GM12891 (cell line): ENCODE measurements at regions not wholly inside any gene's neighbourhood (a gene's known extent, or its start where the extent isn't known, plus 50 kb on each side); places are given as distances from the start of the nearest gene placed in this dataset.

Experiments
- PAX5 ChIP-seq: IDR thresholded peaks from 2 replicates; pipeline ENCODE4 v1.6.1; 2011; ENCODE audit warnings: low read length, moderate library complexity, mild to moderate bottlenecking; ENCODE audit not compliant: insufficient read depth, severe bottlenecking
- POLR2A ChIP-seq: IDR thresholded peaks from 2 replicates; pipeline ENCODE4 v1.6.1; 2011; ENCODE audit warnings: low read depth, low read length, control low read depth
- POLR2AphosphoS5 ChIP-seq: IDR thresholded peaks from 2 replicates; pipeline ENCODE4 v1.6.1; 2011; ENCODE audit warnings: low read depth, low read length, control low read depth
- SPI1 ChIP-seq: IDR thresholded peaks from 2 replicates; pipeline ENCODE4 v1.6.1; 2011; ENCODE audit warnings: low read depth, low read length, control low read depth
- TAF1 ChIP-seq: IDR thresholded peaks from 2 replicates; pipeline ENCODE4 v1.6.1; 2011; ENCODE audit warnings: low read depth, low read length, control low read depth

DNA sequence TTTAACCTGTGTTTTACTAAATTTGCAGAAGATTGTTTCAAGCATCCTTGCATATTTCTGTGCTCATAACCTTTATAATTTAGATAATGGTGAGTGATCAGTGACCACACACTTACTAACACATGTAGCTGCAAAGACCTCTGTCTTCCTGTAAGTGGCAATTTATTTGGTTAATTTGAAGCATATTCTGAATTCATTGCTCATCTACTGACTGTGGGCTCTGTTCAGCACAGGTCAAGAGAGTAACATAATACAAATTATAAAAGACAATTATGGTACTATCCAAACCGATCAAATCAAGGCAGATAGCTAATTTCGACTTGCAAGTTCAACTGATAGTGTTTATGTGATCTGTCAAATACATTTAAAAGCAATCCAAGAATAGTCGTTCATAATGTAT lies 223.9 kb upstream of the FAM98A start:
- TF ChIP-seq TAF1 (no peak), POLR2A (no peak), SPI1 (no peak), POLR2AphosphoS5 (no peak), PAX5 (no peak)
